ENCODE measurements at regions not wholly inside any gene's neighbourhood (a gene's known extent, or its start where the extent isn't known, plus 50 kb on each side); places are given as distances from the start of the nearest gene placed in this dataset.

DNA sequence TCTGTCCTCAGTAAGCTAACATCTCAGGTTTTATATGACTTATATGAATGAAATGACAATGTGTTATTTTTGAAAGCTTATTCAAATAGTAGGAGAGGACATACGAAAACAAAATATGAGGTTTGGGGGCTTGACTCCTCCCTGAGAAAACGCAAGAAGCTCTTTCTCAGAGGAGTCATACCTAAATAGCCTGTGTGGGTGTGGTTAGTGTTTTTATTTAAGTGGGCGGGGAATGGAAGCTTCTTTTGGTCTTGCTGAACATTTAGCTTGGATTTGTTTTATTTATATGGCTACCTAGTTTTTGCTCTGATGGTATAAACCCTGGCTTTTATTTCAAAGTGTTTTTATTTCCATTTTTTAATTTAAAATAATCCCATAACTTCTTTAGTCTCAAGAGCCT, 72.1 kb upstream of the DSG1 start:
- no peak overlapping the region for H4K5ac ChIP-seq (ENCODE audit: insufficient read length, low read depth, low read length)
- 83% methylated on average over 3 of the region's 3 CpGs; no CpG with 5 or more reads in 1 of the 2 experiments for WGBS, 2 experiments (ENCODE audit: extremely low coverage in 1 of 2, insufficient coverage in 1 of 2, insufficient read length in 1 of 2, insufficient replicate concordance in 2 of 2, low coverage in 1 of 2, low lambda C conversion rate in 2 of 2, missing lambda C conversion rate in 1 of 2)
- H2BK12ac ChIP-seq (ENCODE audit: low read depth, low read length), result no peak overlapping the region
- H4K91ac ChIP-seq (replicated peaks; ENCODE audit: insufficient read length, low read length), result no peak overlapping the region
- H2AK5ac ChIP-seq (ENCODE audit: low read depth, low read length), result no peak overlapping the region
- no peaks in the 10 kb centered on the region for H3K23me2 ChIP-seq (ENCODE audit: low read depth, low read length)
- no peak overlapping the region for H3K56ac ChIP-seq (replicated peaks; ENCODE audit: insufficient read length, low read depth, low read length)
- no peak overlapping the region for H2AFZ ChIP-seq (ENCODE audit: low read length)
- H3K18ac ChIP-seq (ENCODE audit: extremely low read depth, low read length), result no peak overlapping the region
- no peaks in the 10 kb centered on the region for H3K79me2 ChIP-seq (ENCODE audit: control insufficient read depth in 1 of 2, insufficient read depth in 2 of 2, low read length in 2 of 2)
- H3K14ac ChIP-seq (ENCODE audit: insufficient read length), result no peak overlapping the region
- H3K79me1 ChIP-seq (ENCODE audit: low read depth, low read length), result no peaks in the 10 kb centered on the region
- no peaks in the 10 kb centered on the region for H3K27me3 ChIP-seq (replicated peaks in 1 of 4; ENCODE audit: control insufficient read depth in 3 of 4, extremely low read depth in 1 of 4, insufficient read depth in 3 of 4, low read length in 3 of 4)
- H2BK120ac ChIP-seq (replicated peaks; ENCODE audit: low read depth, low read length), result no peak overlapping the region
- CTCF ChIA-PET (ENCODE audit: partially characterized antibody), result interaction anchor here (0.7 to 2.0 kb wide), 3 partner anchors 12 to 248 kb away, joined by 4 to 5 read pairs (median 4); no protein-coding TSS in a partner anchor
- POLR2A ChIA-PET (ENCODE audit: partially characterized antibody), result no interaction called here
- H3K23ac ChIP-seq (ENCODE audit: insufficient read length), result no peak overlapping the region
- H2BK15ac ChIP-seq (ENCODE audit: low read length), result no peak overlapping the region
- H3K36me3 ChIP-seq (ENCODE audit: control insufficient read depth in 2 of 4, insufficient read depth in 4 of 4, low read length in 3 of 4), result no peaks in the 10 kb centered on the region
- no peak overlapping the region for H3K4me3 ChIP-seq (ENCODE audit: extremely low read depth in 1 of 4, insufficient read depth in 2 of 4, low read depth in 3 of 4, low read length in 4 of 4)
- no peak overlapping the region for H2BK20ac ChIP-seq (ENCODE audit: low read length)
- H3K4me2 ChIP-seq (ENCODE audit: insufficient read depth in 1 of 2, low read depth in 2 of 2, low read length in 2 of 2), result no peak overlapping the region
- no peak for DNase-seq (ENCODE audit: low read depth in 1 of 2, low spot score in 2 of 2)
- no peak overlapping the region for H3K27ac ChIP-seq (ENCODE audit: low read depth, low read length)
- no peak overlapping the region for H3K4ac ChIP-seq (replicated peaks; ENCODE audit: insufficient read length, low read depth, low read length)
- peaks cover 0 to 18% (median 8%) of the 10 kb centered on the region in 4 experiments; a peak in 4 of 7 replicates for H3K4me1 ChIP-seq (replicated peaks in 1 of 4; ENCODE audit: control insufficient read depth in 3 of 4, insufficient read depth in 4 of 4, low read length in 3 of 4)
- FAIRE-seq, result no peak
- H3K9me3 ChIP-seq (ENCODE audit: insufficient read depth in 2 of 2, low read depth in 1 of 2, low read length in 1 of 2), result no peaks in the 10 kb centered on the region
- H4K20me1 ChIP-seq (replicated peaks in 1 of 2; ENCODE audit: control insufficient read depth in 1 of 2, insufficient read depth in 2 of 2, low read length in 2 of 2), result no peaks in the 10 kb centered on the region
- no peak overlapping the region for H4K8ac ChIP-seq (ENCODE audit: extremely low read depth, insufficient read depth, low read length)
- H3K9ac ChIP-seq (replicated peaks in 1 of 4; ENCODE audit: extremely low read depth in 1 of 4, low read depth in 3 of 4, low read length in 3 of 4), result no peak overlapping the region
- no peak overlapping the region for H2BK5ac ChIP-seq (ENCODE audit: low read depth, low read length)
- TF ChIP-seq, protein P1, sequence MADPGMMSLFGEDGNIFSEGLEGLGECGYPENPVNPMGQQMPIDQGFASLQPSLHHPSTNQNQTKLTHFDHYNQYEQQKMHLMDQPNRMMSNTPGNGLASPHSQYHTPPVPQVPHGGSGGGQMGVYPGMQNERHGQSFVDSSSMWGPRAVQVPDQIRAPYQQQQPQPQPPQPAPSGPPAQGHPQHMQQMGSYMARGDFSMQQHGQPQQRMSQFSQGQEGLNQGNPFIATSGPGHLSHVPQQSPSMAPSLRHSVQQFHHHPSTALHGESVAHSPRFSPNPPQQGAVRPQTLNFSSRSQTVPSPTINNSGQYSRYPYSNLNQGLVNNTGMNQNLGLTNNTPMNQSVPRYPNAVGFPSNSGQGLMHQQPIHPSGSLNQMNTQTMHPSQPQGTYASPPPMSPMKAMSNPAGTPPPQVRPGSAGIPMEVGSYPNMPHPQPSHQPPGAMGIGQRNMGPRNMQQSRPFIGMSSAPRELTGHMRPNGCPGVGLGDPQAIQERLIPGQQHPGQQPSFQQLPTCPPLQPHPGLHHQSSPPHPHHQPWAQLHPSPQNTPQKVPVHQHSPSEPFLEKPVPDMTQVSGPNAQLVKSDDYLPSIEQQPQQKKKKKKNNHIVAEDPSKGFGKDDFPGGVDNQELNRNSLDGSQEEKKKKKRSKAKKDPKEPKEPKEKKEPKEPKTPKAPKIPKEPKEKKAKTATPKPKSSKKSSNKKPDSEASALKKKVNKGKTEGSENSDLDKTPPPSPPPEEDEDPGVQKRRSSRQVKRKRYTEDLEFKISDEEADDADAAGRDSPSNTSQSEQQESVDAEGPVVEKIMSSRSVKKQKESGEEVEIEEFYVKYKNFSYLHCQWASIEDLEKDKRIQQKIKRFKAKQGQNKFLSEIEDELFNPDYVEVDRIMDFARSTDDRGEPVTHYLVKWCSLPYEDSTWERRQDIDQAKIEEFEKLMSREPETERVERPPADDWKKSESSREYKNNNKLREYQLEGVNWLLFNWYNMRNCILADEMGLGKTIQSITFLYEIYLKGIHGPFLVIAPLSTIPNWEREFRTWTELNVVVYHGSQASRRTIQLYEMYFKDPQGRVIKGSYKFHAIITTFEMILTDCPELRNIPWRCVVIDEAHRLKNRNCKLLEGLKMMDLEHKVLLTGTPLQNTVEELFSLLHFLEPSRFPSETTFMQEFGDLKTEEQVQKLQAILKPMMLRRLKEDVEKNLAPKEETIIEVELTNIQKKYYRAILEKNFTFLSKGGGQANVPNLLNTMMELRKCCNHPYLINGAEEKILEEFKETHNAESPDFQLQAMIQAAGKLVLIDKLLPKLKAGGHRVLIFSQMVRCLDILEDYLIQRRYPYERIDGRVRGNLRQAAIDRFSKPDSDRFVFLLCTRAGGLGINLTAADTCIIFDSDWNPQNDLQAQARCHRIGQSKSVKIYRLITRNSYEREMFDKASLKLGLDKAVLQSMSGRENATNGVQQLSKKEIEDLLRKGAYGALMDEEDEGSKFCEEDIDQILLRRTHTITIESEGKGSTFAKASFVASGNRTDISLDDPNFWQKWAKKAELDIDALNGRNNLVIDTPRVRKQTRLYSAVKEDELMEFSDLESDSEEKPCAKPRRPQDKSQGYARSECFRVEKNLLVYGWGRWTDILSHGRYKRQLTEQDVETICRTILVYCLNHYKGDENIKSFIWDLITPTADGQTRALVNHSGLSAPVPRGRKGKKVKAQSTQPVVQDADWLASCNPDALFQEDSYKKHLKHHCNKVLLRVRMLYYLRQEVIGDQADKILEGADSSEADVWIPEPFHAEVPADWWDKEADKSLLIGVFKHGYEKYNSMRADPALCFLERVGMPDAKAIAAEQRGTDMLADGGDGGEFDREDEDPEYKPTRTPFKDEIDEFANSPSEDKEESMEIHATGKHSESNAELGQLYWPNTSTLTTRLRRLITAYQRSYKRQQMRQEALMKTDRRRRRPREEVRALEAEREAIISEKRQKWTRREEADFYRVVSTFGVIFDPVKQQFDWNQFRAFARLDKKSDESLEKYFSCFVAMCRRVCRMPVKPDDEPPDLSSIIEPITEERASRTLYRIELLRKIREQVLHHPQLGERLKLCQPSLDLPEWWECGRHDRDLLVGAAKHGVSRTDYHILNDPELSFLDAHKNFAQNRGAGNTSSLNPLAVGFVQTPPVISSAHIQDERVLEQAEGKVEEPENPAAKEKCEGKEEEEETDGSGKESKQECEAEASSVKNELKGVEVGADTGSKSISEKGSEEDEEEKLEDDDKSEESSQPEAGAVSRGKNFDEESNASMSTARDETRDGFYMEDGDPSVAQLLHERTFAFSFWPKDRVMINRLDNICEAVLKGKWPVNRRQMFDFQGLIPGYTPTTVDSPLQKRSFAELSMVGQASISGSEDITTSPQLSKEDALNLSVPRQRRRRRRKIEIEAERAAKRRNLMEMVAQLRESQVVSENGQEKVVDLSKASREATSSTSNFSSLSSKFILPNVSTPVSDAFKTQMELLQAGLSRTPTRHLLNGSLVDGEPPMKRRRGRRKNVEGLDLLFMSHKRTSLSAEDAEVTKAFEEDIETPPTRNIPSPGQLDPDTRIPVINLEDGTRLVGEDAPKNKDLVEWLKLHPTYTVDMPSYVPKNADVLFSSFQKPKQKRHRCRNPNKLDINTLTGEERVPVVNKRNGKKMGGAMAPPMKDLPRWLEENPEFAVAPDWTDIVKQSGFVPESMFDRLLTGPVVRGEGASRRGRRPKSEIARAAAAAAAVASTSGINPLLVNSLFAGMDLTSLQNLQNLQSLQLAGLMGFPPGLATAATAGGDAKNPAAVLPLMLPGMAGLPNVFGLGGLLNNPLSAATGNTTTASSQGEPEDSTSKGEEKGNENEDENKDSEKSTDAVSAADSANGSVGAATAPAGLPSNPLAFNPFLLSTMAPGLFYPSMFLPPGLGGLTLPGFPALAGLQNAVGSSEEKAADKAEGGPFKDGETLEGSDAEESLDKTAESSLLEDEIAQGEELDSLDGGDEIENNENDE (IDR thresholded peaks at IDR 0.05; ENCODE audit: insufficient replicate concordance, low read length), result no peak

Data from H1 (cell line).